ENCODE measurements at regions not wholly inside any gene's neighbourhood (a gene's known extent, or its start where the extent isn't known, plus 50 kb on each side); places are given as distances from the start of the nearest gene placed in this dataset.
"Not testable (repeated sequence)": the region's sequence is repeated elsewhere in the genome, so short reads cannot be mapped to it uniquely, and the experiment has no call there.

GRCh38 chr9:78122631-78123030 lies 91.0 kb upstream of the GNAQ start:
- DNase-seq (ENCODE audit: low spot score): no peak

- DNase-seq (ENCODE audit: low spot score): peak; percentile 66
Observed at GRCh38 chr9:78121488-78121887, 89.9 kb upstream of the GNAQ start.

- no peak for DNase-seq (ENCODE audit: low spot score)
Observed at GRCh38 chr9:78118742-78119473, 87.3 kb upstream of the GNAQ start.

GRCh38 chr9:78115073-78115472 lies 83.5 kb upstream of the GNAQ start:
- DNase-seq (ENCODE audit: low spot score): no peak

GRCh38 chr9:78114581-78114980 lies 83.0 kb upstream of the GNAQ start:
- no peak for DNase-seq (ENCODE audit: low spot score)

- no peak for DNase-seq (ENCODE audit: low spot score)
Observed at GRCh38 chr9:78112406-78112805, 80.8 kb upstream of the GNAQ start.

- no peak for DNase-seq (ENCODE audit: low spot score)
Observed at GRCh38 chr9:78112004-78112403, 80.4 kb upstream of the GNAQ start.

GRCh38 chr9:78109075-78109474 lies 77.5 kb upstream of the GNAQ start:
- DNase-seq (ENCODE audit: low spot score): no peak

- not testable (repeated sequence) for DNase-seq (ENCODE audit: low spot score)
Observed at GRCh38 chr9:78106586-78106985, 75.0 kb upstream of the GNAQ start.

- DNase-seq (ENCODE audit: low spot score): no peak
Observed at GRCh38 chr9:78103971-78104433, 72.4 kb upstream of the GNAQ start.

- DNase-seq (ENCODE audit: low spot score): no peak
Observed at GRCh38 chr9:78101247-78101646, 69.6 kb upstream of the GNAQ start.

GRCh38 chr9:78097541-78097940 lies 65.9 kb upstream of the GNAQ start:
- DNase-seq (ENCODE audit: low spot score): no peak

GRCh38 chr9:78091731-78092130 lies 60.1 kb upstream of the GNAQ start:
- no peak for DNase-seq (ENCODE audit: low spot score)

GRCh38 chr9:78089111-78089510 lies 57.5 kb upstream of the GNAQ start:
- no peak for DNase-seq (ENCODE audit: low spot score)

GRCh38 chr9:78088190-78088589 lies 56.6 kb upstream of the GNAQ start:
- DNase-seq (ENCODE audit: low spot score): not testable (repeated sequence)

All from left forelimb (tissue), 1 donor.